Endothelial cell of umbilical vein (primary cell): ENCODE measurements at regions not wholly inside any gene's neighbourhood (a gene's known extent, or its start where the extent isn't known, plus 50 kb on each side); places are given as distances from the start of the nearest gene placed in this dataset.

Experiments
- CTCF ChIP-seq, 2 donors: IDR thresholded peaks; 1 replicate in 1 of 2; 2 replicates in 1 of 2; pipeline ENCODE4 v1.5.1; 2011; ENCODE audit warnings: low read length in 2 of 2, mild to moderate bottlenecking in 2 of 2, moderate library complexity in 2 of 2, control low read depth in 1 of 2, inconsistent platforms in 1 of 2, low read depth in 1 of 2; ENCODE audit not compliant: insufficient read depth in 1 of 2; ENCODE audit errors: extremely low read depth in 1 of 2
- EZH2 ChIP-seq: IDR thresholded peaks from 2 replicates; pipeline ENCODE4 v1.6.1; 2012; ENCODE audit warnings: borderline replicate concordance, low read depth, mild to moderate bottlenecking, moderate library complexity, low read length, inconsistent platforms; ENCODE audit not compliant: severe bottlenecking
- FOS ChIP-seq: IDR thresholded peaks from 2 replicates; pipeline ENCODE4 v1.6.1; 2011; ENCODE audit warnings: mild to moderate bottlenecking, low read length, moderate library complexity, borderline replicate concordance; ENCODE audit not compliant: insufficient read depth
- GATA2 ChIP-seq: IDR thresholded peaks from 2 replicates; pipeline ENCODE4 v1.7.0; 2011; ENCODE audit warnings: low read depth, mild to moderate bottlenecking, moderate library complexity, mixed read lengths, low read length; ENCODE audit not compliant: insufficient read length, insufficient read depth
- JUN ChIP-seq: IDR thresholded peaks from 2 replicates; pipeline ENCODE4 v1.6.1; 2011; ENCODE audit warnings: borderline replicate concordance, low read depth; ENCODE audit not compliant: insufficient read length, insufficient read depth
- MAX ChIP-seq: IDR thresholded peaks from 2 replicates; pipeline ENCODE4 v1.6.1; 2011; ENCODE audit not compliant: insufficient read depth, insufficient read length
- MYC ChIP-seq: IDR thresholded peaks from one replicate; pipeline ENCODE4 v1.6.1; 2011; ENCODE audit warnings: mild to moderate bottlenecking, low read depth, low read length
- POLR2A ChIP-seq: IDR thresholded peaks from 2 replicates; pipeline ENCODE4 v1.6.1; 2012; ENCODE audit warnings: low read depth, mild to moderate bottlenecking, control low read depth, low read length
- POLR2AphosphoS5 ChIP-seq: IDR thresholded peaks from 2 replicates; pipeline ENCODE4 v1.6.1; 2012; ENCODE audit warnings: low read depth, mild to moderate bottlenecking, control low read depth, low read length, moderate library complexity; ENCODE audit not compliant: insufficient read depth

GRCh38 chr6:168240160-168240559 lies 79.4 kb downstream of the DACT2 start:
- TF ChIP-seq CTCF (IDR thresholded peaks at IDR 0.05; ENCODE audit: extremely low read depth in 1 of 2, insufficient read depth in 1 of 2, low read depth in 1 of 2, low read length in 2 of 2) (no peak), FOS (no peak), POLR2AphosphoS5 (no peak), POLR2A (no peak), EZH2 (no peak), MAX (no peak), JUN (no peak), GATA2 (no peak), MYC (no peak)
